NCI-H82 treated with DMSO at 0.1 percent for 48 hours (cell line): ENCODE measurements at regions not wholly inside any gene's neighbourhood (a gene's known extent, or its start where the extent isn't known, plus 50 kb on each side); places are given as distances from the start of the nearest gene placed in this dataset.

Experiments
- DNase-seq: peaks from one replicate; lab custom pipeline; 2025; ENCODE audit not compliant: unreplicated experiment; lab: John Stamatoyannopoulos, UW

GRCh38 chr2:129699781-129700573, 279.5 kb upstream of the RAB6C start:
- no peak for DNase-seq

- DNase-seq: no peak
Observed at GRCh38 chr2:129702416-129703176, 276.9 kb upstream of the RAB6C start.

GRCh38 chr2:129705085-129705484, 274.4 kb upstream of the RAB6C start:
- no peak for DNase-seq

GRCh38 chr2:129707800-129708199, 271.7 kb upstream of the RAB6C start:
- DNase-seq: no peak

GRCh38 chr2:129708221-129708967, 271.1 kb upstream of the RAB6C start:
- no peak for DNase-seq

- no peak for DNase-seq
Observed at GRCh38 chr2:129709001-129709955, 270.2 kb upstream of the RAB6C start.

- no peak for DNase-seq
Observed at GRCh38 chr2:129709956-129710598, 269.4 kb upstream of the RAB6C start.

- no peak for DNase-seq
Observed at GRCh38 chr2:129710670-129711495, 268.6 kb upstream of the RAB6C start.

- no peak for DNase-seq
Observed at GRCh38 chr2:129711816-129712675, 267.4 kb upstream of the RAB6C start.

- no peak for DNase-seq
Observed at GRCh38 chr2:129712676-129712985, 266.8 kb upstream of the RAB6C start.

- no peak for DNase-seq
Observed at GRCh38 chr2:129713337-129713736, 266.1 kb upstream of the RAB6C start.

GRCh38 chr2:129716781-129717559, 262.5 kb upstream of the RAB6C start:
- DNase-seq: no peak

GRCh38 chr2:129717560-129718130, 261.8 kb upstream of the RAB6C start:
- no peak for DNase-seq

GRCh38 chr2:129719335-129719734, 260.1 kb upstream of the RAB6C start:
- no peak for DNase-seq

GRCh38 chr2:129720360-129720759, 259.1 kb upstream of the RAB6C start:
- DNase-seq: no peak

GRCh38 chr2:129720761-129721160, 258.7 kb upstream of the RAB6C start:
- no peak for DNase-seq

GRCh38 chr2:129721236-129721635, 258.2 kb upstream of the RAB6C start:
- DNase-seq: no peak
